GM18870 (cell line): ENCODE measurements at regions not wholly inside any gene's neighbourhood (a gene's known extent, or its start where the extent isn't known, plus 50 kb on each side); places are given as distances from the start of the nearest gene placed in this dataset.
"Not testable (repeated sequence)": the region's sequence is repeated elsewhere in the genome, so short reads cannot be mapped to it uniquely, and the experiment has no call there.

Source experiments
- ATAC-seq: cut with Tn5 transposase; IDR thresholded peaks from one replicate; pipeline ENCODE4 v1.9.1; 2021; ENCODE audit warnings: moderate library complexity; ENCODE audit not compliant: unreplicated experiment

DNA sequence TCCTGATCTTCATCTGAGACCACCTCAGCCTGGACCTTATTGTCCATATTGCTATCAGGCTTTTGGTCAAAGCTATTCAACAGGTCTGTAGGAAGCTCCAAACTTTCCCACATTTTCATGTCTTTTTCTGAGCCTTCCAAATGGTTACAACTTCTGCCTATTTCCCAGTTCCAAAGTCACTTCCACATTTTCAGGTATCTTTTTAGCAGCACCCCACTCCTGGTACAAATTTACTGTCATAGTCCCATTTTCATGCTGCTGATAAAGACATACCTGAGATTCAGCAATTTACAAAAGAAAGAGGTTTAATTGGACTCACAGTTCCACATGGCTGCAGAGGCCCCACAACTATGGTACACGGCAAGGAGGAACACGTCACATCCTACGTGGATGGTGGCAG, 815.5 kb downstream of the KCNJ2 start:
- ATAC-seq = no peak

DNA sequence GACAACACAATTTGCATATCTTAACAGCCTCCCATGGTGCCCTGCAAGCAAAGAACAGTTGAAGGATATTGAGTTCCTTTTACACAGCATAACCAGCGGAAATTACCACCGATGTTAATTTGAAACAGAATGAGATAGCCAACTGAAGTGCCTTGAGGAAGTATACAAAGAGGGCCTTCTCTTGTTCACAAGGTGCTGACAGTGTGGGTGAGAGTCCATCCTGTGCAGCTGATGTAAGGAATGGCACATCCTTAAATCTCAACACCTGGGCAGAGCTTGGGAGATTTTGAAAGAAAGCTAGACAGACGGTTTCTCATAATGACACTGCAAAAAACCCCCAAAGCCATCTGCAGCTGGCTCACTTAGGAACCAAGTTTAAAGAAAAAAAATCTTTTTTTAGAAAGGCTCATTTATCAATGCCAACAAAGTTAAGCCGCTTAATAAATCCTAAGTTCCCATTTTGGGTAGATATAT, 818.6 kb downstream of the KCNJ2 start:
- peak; percentile 73 for ATAC-seq

DNA sequence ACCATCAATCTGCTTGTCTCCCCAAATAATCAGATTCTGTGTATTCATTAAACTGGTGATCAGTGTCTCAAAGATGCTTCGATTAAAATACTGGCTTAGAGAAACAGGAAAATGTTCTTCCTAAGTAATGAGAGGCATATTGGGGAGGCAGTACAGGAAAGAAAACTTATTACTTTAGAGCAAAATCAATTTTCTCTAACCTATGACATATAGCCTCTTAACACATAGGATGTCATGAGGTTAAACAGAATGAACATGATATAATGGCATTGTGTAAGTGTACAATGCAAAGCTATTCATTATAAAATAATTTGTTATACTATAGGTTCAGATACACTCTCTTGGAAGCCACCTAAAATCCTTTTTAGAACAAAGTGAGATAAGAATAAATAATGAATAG, 819.3 kb downstream of the KCNJ2 start:
- ATAC-seq = no peak

DNA sequence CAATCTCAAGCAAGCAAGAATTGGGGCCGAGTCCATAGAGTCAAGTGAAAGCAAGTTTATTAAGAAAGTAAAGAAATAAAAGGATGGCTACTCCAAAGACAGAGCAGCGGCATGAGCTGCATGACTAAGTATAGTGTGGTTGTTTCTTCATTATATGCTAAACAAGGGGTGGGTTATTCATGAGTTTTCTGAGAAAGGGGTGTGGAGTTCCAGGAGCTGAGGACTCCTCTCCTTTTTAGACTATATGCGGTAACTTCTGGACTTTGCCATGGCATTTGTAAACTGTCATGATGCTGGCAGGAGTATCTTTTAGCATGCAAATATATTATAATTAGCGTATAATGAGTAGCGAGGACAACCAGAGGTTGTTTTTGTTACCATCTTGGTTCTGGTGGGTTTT, 819.9 kb downstream of the KCNJ2 start:
- ATAC-seq = no peak

DNA sequence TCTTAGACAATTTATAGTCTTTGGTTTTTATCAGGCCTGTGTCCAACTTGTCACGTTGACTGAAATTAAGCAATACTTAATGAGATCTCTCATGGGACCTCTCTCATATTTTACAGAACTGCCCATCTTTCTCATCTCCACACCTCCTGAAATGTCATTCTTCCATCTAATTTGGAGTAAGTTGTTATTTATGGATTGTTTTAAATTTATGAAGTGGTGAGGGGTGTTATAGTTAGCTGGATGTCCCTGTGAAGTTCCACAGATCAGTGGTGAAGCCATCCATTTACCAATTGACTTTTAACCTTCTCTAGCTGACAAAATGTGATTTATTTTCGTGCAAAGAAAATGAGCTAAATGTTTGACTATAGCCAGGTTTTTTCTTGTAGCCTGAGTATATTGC, 824.9 kb downstream of the KCNJ2 start:
- ATAC-seq = no peak

DNA sequence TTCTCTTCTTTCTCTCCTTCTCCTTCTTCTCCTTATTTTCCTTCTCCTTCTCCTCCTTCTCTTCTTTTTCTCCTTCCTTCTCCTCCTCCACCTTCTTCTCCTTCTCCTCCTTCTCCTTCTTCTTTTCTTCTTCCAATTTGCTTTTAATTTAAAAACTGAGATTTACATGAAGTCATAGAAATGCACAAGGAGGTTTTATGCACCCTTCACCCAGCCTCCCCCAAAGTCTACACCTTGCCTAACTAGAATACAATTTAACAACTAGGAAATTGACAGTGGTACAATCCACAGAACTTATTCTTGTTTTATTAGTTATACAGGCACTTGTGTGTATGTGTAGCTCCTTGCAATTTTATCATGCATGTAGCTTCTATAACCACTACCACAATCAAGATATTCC, 826.7 kb downstream of the KCNJ2 start:
- no peak for ATAC-seq

DNA sequence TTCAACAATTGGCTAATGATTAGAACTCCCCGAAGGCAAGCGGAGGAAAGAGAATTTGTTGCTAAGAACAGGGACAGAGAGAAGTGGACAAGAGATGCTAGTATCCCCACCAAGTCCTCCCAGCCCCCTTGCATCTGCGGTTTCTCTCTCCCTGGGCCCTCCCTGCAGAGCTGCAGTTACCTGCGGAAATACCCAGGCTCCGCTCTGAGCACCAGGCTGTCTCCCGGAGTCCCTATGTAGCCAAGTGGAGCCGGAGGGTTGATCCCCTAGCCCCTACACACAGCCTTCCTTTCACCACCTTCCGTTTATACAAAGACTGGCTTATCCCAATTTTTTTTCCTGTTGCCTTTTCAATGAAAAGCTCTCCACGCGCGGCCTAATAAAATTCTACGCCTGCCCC, 834.4 kb downstream of the KCNJ2 start:
- no peak for ATAC-seq

DNA sequence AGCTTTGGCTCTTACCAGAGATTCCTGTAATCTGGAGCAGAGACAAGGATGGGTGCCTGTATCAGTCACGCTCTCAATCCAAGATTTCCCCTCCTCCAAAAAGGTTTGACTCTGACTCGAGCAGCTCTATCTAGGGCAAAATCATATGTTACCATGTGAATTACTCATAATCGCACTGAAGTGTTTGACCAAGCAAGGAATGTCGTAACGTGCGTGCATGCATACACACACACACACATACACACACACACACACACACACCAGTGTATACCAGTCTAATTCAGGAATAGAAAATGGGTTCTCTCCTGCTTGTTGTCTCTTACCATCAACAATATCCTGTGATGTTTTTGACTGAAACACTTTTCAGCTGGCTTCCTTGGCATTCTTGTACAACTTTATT, 835.1 kb downstream of the KCNJ2 start:
- no peak for ATAC-seq

DNA sequence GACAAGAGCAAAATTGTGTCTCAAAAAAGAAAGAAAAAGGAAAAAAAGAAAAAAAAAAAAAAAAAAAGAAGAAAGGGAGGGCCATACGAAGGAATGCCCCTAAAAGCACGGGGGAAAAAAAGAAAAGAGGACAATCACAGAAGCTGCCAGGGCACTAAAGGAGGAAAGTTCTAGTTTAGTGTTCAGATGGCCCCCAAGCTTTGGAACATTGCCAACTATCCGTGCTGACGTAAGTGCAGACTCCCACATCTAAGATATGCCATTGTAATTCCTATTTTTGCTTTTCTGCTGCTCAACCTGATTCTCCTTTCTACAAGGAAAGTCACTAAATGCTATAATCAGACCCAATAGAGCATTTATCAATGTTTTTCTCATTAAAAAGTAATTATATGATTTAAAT, 842.1 kb downstream of the KCNJ2 start:
- no peak for ATAC-seq

DNA sequence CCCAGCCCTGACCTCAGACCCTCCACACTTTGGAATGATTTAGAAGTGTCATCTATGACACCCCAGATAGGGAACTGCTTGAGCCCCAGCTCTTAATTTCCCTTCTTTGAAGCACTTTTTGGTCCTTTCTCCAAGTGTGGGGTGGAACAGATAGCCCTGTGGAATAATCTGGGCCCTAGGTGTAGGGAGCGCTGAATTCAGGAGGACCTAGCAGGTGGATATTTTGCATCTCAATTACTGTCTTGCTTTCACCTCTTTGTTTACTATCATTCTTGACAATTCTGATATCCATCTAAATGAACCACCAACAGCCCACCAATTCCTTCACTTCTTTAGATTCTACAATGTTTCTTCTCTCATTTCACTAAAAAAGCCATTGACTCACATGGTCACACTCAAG, 850.4 kb downstream of the KCNJ2 start:
- ATAC-seq = no peak

DNA sequence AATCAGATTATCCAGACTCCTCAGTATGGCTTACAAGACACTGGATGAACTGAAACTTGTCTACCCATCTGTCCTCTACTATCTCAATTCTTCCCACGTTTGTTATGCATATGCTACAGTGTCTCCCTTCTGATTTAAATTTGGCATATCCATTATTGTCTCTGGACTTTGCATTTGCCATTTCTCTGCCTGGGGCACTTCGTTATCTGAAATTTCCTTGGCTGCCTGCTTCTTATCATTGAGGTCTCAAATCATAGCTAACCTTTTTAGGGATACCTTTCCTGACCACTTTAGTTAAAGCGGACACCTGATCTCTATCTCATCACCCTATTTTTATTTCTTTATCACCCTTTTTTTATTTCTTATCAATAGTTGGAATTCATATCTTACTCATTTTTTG, 853.4 kb downstream of the KCNJ2 start:
- no peak for ATAC-seq

DNA sequence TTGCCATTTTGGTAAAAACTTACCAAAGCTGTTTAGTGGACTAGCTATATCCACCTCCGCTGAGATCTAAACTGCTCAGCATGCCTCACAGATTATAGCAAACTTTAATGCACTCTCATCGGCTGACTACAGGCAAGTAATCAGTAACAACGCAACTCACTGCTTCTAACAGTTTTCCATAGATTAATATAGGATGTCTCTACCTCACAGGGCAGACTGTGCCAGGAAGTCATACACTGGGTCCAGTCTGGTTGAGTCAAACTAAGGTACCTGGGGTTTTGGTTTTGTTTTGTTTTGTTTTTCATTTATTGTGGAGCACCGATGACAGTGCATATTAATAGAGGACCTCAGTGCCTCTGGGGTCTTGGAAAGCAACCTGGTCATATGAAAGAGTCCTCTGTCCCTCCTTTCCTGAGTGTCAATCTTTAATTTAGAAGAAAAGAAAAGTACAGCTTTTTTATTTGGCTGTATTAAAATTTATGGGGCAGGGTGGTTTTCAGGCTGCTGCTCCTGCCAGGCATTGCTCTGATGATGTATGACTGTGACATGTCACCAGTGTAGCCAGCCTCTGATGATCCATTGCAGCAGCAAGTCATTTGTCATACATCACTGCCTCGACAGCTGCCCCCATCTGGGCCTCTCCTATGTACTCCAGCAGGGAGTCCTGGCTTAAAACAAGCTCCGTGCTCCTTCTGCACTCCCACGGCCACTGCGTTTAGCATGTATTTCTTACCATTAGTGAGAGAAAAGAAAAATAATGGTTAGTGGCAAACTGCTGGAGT, 854.1 kb downstream of the KCNJ2 start:
- ATAC-seq = no peak

DNA sequence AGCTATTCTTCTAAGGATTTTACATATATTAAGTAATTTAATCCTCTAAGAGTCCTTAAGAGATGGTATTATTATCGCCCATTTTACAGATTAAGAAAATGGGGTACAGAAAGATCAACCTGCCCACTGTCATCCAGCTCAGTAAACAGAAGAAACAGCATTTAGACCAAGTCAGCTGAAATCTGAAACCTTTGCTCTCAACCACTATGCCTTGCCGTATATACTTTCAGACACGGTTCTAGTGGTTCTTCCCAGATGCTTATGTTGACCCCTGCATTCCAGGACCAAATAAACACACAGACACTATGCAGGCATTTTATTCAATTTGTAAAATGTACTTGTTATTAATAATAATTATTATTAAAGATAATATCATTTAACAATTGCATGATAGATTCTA, 854.8 kb downstream of the KCNJ2 start:
- ATAC-seq = no peak

DNA sequence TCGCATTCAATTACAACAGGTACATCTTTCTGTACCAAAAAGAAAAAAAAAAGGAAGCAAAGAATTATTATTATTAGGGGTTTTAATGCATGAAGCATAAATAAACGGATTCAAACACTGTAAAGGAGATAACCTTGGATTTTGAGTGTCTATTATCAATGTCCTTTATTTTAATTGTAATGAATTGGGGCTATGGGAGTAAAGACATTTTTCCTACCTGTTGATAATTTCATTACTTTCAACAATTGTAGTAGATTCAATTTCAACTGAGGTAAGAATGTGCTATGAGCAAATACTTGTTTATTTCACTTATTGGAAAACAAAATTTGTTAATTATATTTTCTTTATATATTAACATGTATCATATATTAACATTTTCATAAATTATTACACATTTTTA, 855.6 kb downstream of the KCNJ2 start:
- no peak for ATAC-seq

DNA sequence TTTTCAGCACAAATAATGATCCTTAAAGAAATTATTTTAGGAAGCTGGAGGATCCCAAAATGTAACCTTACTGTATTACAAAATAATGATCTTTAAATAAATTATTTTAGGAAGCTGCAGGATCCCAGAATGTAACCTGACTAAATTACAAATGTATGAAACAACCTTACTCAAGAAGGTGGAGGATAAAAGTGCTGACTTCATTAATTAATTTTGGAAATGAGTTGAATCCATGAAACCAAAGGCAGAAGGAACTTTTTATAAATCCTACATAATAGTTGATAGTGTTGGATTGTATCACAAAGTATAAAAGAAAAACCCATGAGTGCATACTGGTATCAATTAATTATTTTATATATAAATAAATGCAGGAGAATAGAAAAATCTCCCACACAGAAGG, 859.9 kb downstream of the KCNJ2 start:
- ATAC-seq = no peak

DNA sequence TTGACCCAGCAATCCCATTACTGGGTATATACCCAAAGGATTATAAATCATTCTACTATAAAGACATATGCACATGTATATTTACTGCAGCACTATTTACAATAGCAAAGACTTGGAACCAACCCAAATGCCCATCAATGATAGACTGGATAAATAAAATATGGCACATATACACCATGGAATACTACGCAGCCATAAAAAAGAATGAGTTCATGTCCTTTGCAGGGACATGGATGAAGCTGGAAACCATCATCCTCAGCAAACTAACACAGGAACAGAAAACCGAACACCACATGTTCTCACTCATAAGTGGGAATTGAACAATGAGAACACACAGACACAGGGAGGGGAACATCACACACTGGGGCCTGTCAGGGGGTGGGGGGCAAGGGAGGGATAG, 862.0 kb downstream of the KCNJ2 start:
- ATAC-seq = not testable (repeated sequence)

DNA sequence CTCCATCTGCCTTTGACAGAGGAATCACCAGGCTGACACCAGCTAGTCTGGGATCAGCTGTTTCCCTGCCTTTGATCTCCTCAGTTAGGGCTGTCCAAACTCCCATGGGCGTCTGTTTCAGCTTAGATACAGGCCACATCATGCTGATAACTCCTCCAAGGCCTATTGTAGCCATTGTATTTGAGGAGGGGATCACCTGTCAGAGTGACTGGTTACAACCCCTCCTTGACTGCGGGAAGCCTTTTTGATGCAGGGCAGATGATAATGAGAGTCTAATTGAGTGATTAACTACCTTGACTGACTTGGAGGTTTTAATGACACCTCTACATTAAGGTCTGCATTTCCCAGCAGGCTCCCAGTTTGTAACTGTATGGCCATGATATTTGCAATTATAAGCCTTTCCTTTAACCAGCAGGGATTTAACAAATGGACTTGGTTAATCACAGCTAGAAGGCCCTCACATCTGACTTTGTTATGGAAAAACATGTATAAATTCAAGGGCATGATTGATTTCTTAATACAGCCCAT, 863.5 kb downstream of the KCNJ2 start:
- no peak for ATAC-seq

DNA sequence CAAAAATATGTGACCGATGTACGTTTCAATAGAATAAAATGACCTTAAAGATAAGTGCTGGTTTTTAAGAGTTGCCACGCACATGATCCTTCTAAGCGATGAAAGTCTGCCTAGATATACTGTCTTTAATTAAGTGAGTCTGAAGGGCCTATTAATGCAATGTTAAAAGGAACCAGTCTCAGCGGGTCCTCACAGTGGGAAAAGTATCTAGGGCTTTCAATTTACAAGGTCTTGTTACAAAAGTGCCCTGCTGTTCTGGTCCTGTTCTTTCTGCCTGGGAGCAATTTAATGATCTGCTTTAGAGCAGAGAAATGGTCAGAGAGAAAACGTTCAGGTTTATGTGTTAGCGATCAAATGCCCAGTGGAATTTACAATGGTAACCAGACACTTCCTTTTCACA, 864.0 kb downstream of the KCNJ2 start:
- ATAC-seq = no peak

DNA sequence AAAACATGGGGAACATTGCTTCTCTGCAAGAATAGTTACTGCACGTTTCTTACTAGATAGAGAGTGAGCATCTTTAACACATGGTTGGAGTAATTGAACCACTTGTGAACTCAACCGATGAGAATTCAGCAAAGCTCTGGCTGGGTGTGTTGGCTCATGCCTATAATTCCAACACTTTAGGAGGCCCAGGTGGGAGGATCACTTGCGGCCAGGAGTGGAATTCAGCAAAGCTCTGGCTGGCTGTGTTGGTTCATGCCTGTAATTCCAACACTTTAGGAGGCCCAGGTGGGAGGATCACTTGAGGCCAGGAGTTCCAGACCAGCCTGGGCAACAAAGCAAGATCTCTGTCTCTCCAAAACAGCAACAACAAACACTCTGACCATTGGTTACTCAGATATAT, 865.9 kb downstream of the KCNJ2 start:
- no peak for ATAC-seq

DNA sequence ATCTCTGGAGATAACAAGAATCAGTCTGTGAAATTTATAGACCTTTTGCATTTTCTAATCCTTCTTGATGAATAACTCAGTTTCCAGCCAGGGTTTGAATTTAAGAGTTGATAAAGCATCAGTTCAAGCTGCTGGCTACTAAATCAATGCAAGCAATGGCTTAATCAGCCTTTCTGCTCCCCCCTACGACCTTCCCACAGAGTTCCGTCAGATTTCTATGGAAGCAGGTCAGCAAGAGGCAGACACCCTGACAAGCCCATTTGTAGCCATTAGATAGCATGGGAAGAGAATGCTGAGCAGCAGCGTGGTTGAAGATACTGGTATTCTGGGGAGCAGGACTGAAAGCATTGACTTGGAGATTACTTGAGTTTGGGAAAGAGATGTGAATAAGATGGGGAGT, 868.1 kb downstream of the KCNJ2 start:
- ATAC-seq = no peak

DNA sequence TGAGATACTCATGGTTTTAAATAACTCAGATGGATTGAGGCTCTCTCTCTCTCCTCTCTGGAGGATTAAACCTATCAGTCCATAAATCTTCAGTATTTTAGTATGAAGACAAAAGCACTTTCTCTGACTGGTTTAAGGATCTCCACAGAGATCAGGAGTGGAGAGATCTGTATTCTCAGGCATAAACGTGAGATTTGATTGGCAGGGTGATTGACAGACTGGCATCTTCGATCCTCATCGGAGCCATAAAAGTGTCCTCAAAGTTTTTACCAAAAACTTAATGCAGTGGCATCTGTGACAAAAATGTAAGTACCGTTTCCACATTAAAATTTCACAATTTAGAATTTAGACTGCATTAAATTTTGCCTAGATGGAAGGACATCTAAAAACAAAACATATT, 870.1 kb downstream of the KCNJ2 start:
- ATAC-seq = no peak

DNA sequence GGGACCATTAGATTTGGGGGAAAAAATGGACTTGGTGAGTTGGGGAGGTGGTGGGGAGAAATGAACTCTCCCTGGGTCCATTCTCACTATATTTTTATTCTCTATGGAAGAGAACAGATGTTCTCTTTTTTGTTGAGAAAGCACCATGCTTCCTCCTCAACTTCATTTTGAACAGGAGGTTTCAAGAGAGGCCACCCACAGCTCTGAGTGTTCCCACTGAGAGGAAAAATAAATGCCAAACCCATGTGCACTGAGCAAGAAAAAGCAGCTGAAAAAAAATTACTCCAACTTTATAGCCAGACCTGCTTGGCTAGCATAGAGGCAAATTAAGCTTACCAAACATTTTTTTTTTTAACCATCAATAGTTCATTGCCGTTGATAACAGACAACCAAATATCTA, 883.6 kb downstream of the KCNJ2 start:
- no peak for ATAC-seq

DNA sequence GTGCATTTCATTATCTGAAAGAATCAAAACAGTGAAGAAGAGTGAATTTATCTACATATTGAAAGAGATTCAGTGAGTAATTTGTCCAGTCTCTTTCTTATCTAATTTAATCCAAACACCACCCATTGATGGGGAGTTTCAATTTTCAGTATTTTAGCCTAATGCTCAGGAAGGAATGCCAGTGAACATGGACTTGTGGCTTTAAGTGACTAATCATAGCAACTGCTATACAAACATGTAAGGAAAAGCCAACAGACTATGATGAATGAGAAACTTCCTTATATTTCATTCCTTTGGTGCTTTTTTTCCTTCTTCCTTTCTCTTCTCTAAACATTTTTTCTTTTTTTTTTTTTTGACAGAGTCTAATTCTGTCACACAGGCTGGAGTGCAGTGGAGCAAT, 885.8 kb downstream of the KCNJ2 start:
- no peak for ATAC-seq
